ENCODE measurements at regions not wholly inside any gene's neighbourhood (a gene's known extent, or its start where the extent isn't known, plus 50 kb on each side); places are given as distances from the start of the nearest gene placed in this dataset.

DNA sequence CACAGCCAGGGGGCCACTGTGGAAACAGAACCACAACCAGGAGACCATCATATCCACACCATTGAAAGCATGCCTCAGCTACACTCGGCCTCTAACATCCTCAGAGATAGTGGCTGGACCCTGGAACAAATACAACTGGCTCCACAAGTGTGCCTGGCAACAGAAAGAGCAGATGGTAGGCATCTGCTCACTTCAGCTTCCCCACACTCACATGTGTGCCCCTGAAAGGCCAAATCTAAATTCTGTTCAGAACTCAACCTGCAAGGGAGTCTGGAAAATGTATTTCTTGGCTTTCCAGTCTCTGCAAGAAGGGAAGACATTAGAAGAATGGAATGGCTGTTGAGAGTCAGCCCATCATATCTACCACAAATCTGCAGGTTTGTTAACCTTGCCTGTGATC, 54.7 kb upstream of the CTNNB1 start:
- BruUV-seq (replicated peaks): no TSS peak
- Histone ChIP-seq H3K9me3 (ENCODE audit: control insufficient read depth, insufficient read depth, low read depth, low read length) (no peaks in the 10 kb centered on the region), H3K36me3 (ENCODE audit: control insufficient read depth, insufficient read depth, low read length) (no peaks in the 10 kb centered on the region), H3K27me3 (ENCODE audit: control insufficient read depth, insufficient read depth, low read length) (no peaks in the 10 kb centered on the region), H3K4me1 (ENCODE audit: control insufficient read depth, insufficient read depth, low read length) (no peaks in the 10 kb centered on the region), H3K27ac (ENCODE audit: low read length) (no peak overlapping the region), H3K4me3 (ENCODE audit: low read depth in 2 of 2, low read length in 2 of 2) (no peak overlapping the region)
- POLR2A ChIA-PET: no interaction called here
- CTCF ChIA-PET: no interaction called here
- DNase-seq (ENCODE audit: low read depth, low spot score): no peak
- intact Hi-C loops (cut with micrococcal nuclease; ENCODE audit: unreplicated experiment): no loop called here
- ATAC-seq: no peak
- in situ Hi-C loops (cut with HindIII; ENCODE audit: low pct_unique_long_range_greater_than_20kb, low sequenced_read_pairs): no loop called here
- TF ChIP-seq SIN3A (IDR thresholded peaks at IDR 0.05; ENCODE audit: borderline replicate concordance, insufficient read depth, low read depth, low read length): no peak
- TF ChIP-seq, protein P1, sequence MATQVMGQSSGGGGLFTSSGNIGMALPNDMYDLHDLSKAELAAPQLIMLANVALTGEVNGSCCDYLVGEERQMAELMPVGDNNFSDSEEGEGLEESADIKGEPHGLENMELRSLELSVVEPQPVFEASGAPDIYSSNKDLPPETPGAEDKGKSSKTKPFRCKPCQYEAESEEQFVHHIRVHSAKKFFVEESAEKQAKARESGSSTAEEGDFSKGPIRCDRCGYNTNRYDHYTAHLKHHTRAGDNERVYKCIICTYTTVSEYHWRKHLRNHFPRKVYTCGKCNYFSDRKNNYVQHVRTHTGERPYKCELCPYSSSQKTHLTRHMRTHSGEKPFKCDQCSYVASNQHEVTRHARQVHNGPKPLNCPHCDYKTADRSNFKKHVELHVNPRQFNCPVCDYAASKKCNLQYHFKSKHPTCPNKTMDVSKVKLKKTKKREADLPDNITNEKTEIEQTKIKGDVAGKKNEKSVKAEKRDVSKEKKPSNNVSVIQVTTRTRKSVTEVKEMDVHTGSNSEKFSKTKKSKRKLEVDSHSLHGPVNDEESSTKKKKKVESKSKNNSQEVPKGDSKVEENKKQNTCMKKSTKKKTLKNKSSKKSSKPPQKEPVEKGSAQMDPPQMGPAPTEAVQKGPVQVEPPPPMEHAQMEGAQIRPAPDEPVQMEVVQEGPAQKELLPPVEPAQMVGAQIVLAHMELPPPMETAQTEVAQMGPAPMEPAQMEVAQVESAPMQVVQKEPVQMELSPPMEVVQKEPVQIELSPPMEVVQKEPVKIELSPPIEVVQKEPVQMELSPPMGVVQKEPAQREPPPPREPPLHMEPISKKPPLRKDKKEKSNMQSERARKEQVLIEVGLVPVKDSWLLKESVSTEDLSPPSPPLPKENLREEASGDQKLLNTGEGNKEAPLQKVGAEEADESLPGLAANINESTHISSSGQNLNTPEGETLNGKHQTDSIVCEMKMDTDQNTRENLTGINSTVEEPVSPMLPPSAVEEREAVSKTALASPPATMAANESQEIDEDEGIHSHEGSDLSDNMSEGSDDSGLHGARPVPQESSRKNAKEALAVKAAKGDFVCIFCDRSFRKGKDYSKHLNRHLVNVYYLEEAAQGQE (IDR thresholded peaks at IDR 0.05; ENCODE audit: insufficient read depth in 1 of 2, low read depth in 2 of 2, low read length in 1 of 2): no peak
- TF ChIP-seq POLR2AphosphoS5 (IDR thresholded peaks at IDR 0.05; ENCODE audit: low read depth, low read length): no peak
- no peak for TF ChIP-seq TCF7L2 (IDR thresholded peaks at IDR 0.05; ENCODE audit: low read depth, low read length)
- TF ChIP-seq, protein P2, sequence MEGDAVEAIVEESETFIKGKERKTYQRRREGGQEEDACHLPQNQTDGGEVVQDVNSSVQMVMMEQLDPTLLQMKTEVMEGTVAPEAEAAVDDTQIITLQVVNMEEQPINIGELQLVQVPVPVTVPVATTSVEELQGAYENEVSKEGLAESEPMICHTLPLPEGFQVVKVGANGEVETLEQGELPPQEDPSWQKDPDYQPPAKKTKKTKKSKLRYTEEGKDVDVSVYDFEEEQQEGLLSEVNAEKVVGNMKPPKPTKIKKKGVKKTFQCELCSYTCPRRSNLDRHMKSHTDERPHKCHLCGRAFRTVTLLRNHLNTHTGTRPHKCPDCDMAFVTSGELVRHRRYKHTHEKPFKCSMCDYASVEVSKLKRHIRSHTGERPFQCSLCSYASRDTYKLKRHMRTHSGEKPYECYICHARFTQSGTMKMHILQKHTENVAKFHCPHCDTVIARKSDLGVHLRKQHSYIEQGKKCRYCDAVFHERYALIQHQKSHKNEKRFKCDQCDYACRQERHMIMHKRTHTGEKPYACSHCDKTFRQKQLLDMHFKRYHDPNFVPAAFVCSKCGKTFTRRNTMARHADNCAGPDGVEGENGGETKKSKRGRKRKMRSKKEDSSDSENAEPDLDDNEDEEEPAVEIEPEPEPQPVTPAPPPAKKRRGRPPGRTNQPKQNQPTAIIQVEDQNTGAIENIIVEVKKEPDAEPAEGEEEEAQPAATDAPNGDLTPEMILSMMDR (IDR thresholded peaks at IDR 0.05): no peak

DNA sequence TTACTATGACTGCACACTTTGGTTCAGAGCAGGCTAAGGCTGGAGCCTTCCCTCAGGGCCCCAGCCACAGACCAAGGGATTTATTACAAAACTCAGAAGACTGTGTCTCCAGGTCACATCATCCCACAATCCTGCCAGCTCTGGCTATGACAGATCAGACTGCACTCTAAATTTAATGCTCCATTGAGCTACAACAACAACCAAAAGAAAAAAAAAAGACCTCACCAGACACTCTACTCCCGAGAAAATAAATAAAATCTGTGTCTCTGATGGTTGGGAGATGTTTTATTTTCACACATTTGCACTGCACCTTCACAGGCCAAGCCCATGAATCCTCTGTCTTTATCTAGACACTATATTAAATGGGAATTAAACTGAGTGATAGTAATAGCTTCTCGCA, 50.8 kb upstream of the CTNNB1 start:
- no peaks in the 10 kb centered on the region for H3K27me3 ChIP-seq (ENCODE audit: control insufficient read depth, insufficient read depth, low read length)
- in situ Hi-C loops (cut with HindIII; ENCODE audit: low pct_unique_long_range_greater_than_20kb, low sequenced_read_pairs) (no loop called here), intact Hi-C loops (cut with micrococcal nuclease; ENCODE audit: unreplicated experiment) (no loop called here)
- ChIA-PET CTCF (no interaction called here), POLR2A (no interaction called here)
- H3K4me1 ChIP-seq (ENCODE audit: control insufficient read depth, insufficient read depth, low read length): no peaks in the 10 kb centered on the region
- H3K36me3 ChIP-seq (ENCODE audit: control insufficient read depth, insufficient read depth, low read length): no peaks in the 10 kb centered on the region
- ATAC-seq (no peak), DNase-seq (ENCODE audit: low read depth, low spot score) (no peak)
- H3K4me3 ChIP-seq (ENCODE audit: low read depth in 2 of 2, low read length in 2 of 2): no peak overlapping the region
- TF ChIP-seq, protein P2 (IDR thresholded peaks at IDR 0.05): no peak
- TF ChIP-seq, protein P1 (IDR thresholded peaks at IDR 0.05; ENCODE audit: insufficient read depth in 1 of 2, low read depth in 2 of 2, low read length in 1 of 2): no peak
- TF ChIP-seq SIN3A (IDR thresholded peaks at IDR 0.05; ENCODE audit: borderline replicate concordance, insufficient read depth, low read depth, low read length): no peak
- TF ChIP-seq POLR2AphosphoS5 (IDR thresholded peaks at IDR 0.05; ENCODE audit: low read depth, low read length): no peak
- no peak for TF ChIP-seq TCF7L2 (IDR thresholded peaks at IDR 0.05; ENCODE audit: low read depth, low read length)
- no peaks in the 10 kb centered on the region for H3K9me3 ChIP-seq (ENCODE audit: control insufficient read depth, insufficient read depth, low read depth, low read length)
- no TSS peak for BruUV-seq (replicated peaks)
- no peak overlapping the region for H3K27ac ChIP-seq (ENCODE audit: low read length)
